ENCODE measurements at regions not wholly inside any gene's neighbourhood (a gene's known extent, or its start where the extent isn't known, plus 50 kb on each side); places are given as distances from the start of the nearest gene placed in this dataset.

- Mint-ChIP-seq H3K27ac (no peak overlapping the region), H3K4me1 (ENCODE audit: low read depth) (no peaks in the 10 kb centered on the region), H3K36me3 (ENCODE audit: low read depth) (no peaks in the 10 kb centered on the region), H3K27me3 (peaks cover 7% of the 10 kb centered on the region), H3K4me3 (no peak overlapping the region), H3K9me3 (peaks cover 2% of the 10 kb centered on the region)
- Histone ChIP-seq H3K4me3 (ENCODE audit: low read length) (no peak overlapping the region), H3K9me3 (ENCODE audit: control insufficient read depth in 1 of 2, insufficient read depth in 1 of 2, low read length in 2 of 2) (peaks cover 0 to 12% of the 10 kb centered on the region in 2 experiments), H3K4me1 (ENCODE audit: insufficient read depth, low read length) (no peaks in the 10 kb centered on the region), H3K27me3 (ENCODE audit: control insufficient read depth in 1 of 2, insufficient read depth in 2 of 2, low read length in 2 of 2) (no peaks in the 10 kb centered on the region), H3K36me3 (ENCODE audit: insufficient read depth, low read length) (no peaks in the 10 kb centered on the region), H3K27ac (ENCODE audit: low read depth in 1 of 2, low read length in 2 of 2) (no peak overlapping the region)
- ATAC-seq (ENCODE audit: poor library complexity) (no peak), DNase-seq (no peak)
- intact Hi-C loops (cut with DNase I, micrococcal nuclease) = no loop called here
- POLR2A ChIA-PET = no interaction called here
- CTCF ChIA-PET = no interaction called here
- TF ChIP-seq CTCF (IDR thresholded peaks at IDR 0.05) = no peak
Observed at GRCh38 chr9:2307480-2307879, 292.3 kb downstream of the SMARCA2 start.

- POLR2A ChIA-PET = no interaction called here
- Mint-ChIP-seq H3K9me3 (peaks cover 17% of the 10 kb centered on the region), H3K36me3 (ENCODE audit: low read depth) (no peaks in the 10 kb centered on the region), H3K4me1 (ENCODE audit: low read depth) (no peaks in the 10 kb centered on the region), H3K4me3 (no peak overlapping the region), H3K27me3 (no peaks in the 10 kb centered on the region), H3K27ac (no peak overlapping the region)
- intact Hi-C loops (cut with DNase I, micrococcal nuclease) = no loop called here
- Histone ChIP-seq H3K4me1 (ENCODE audit: insufficient read depth, low read length) (no peaks in the 10 kb centered on the region), H3K9me3 (ENCODE audit: control insufficient read depth in 1 of 2, insufficient read depth in 1 of 2, low read length in 2 of 2) (peaks cover 8 to 24% of the 10 kb centered on the region in 2 experiments), H3K27ac (ENCODE audit: low read depth in 1 of 2, low read length in 2 of 2) (no peak overlapping the region), H3K4me3 (ENCODE audit: low read length) (no peak overlapping the region), H3K27me3 (ENCODE audit: control insufficient read depth in 1 of 2, insufficient read depth in 2 of 2, low read length in 2 of 2) (no peaks in the 10 kb centered on the region), H3K36me3 (ENCODE audit: insufficient read depth, low read length) (no peaks in the 10 kb centered on the region)
- no peak for TF ChIP-seq CTCF (IDR thresholded peaks at IDR 0.05)
- ATAC-seq (ENCODE audit: poor library complexity) (no peak), DNase-seq (no peak)
- CTCF ChIA-PET = no interaction called here
Observed at GRCh38 chr9:2311920-2312319, 296.8 kb downstream of the SMARCA2 start.

- intact Hi-C loops (cut with DNase I, micrococcal nuclease) = no loop called here
- H3K27ac Mint-ChIP-seq = no peak overlapping the region
- peaks cover 6% of the 10 kb centered on the region for H3K27me3 Mint-ChIP-seq
- no peak for TF ChIP-seq CTCF (IDR thresholded peaks at IDR 0.05)
- Histone ChIP-seq H3K27me3 (ENCODE audit: control insufficient read depth in 1 of 2, insufficient read depth in 2 of 2, low read length in 2 of 2) (no peaks in the 10 kb centered on the region), H3K4me3 (ENCODE audit: low read length) (no peak overlapping the region), H3K9me3 (ENCODE audit: control insufficient read depth in 1 of 2, insufficient read depth in 1 of 2, low read length in 2 of 2) (peaks cover 8 to 24% of the 10 kb centered on the region in 2 experiments), H3K4me1 (ENCODE audit: insufficient read depth, low read length) (no peaks in the 10 kb centered on the region), H3K36me3 (ENCODE audit: insufficient read depth, low read length) (no peaks in the 10 kb centered on the region), H3K27ac (ENCODE audit: low read depth in 1 of 2, low read length in 2 of 2) (no peak overlapping the region)
- ChIA-PET CTCF (no interaction called here), POLR2A (no interaction called here)
- ATAC-seq (ENCODE audit: poor library complexity) (no peak), DNase-seq (no peak)
- H3K36me3 Mint-ChIP-seq (ENCODE audit: low read depth) = no peaks in the 10 kb centered on the region
- H3K4me1 Mint-ChIP-seq (ENCODE audit: low read depth) = no peaks in the 10 kb centered on the region
- H3K9me3 Mint-ChIP-seq = peaks cover 17% of the 10 kb centered on the region
- no peak overlapping the region for H3K4me3 Mint-ChIP-seq
Observed at GRCh38 chr9:2313512-2313911, 298.4 kb downstream of the SMARCA2 start.

All from CD4-positive, alpha-beta T cell (primary cell).